PC-3 (cell line): ENCODE measurements at regions not wholly inside any gene's neighbourhood (a gene's known extent, or its start where the extent isn't known, plus 50 kb on each side); places are given as distances from the start of the nearest gene placed in this dataset.

Experiments
- ATAC-seq: fragments of 200-7000 bp; cut with Tn5 transposase; 2 replicates; pipeline ENCODE4 v1.9.1; 2020; ENCODE audit warnings: mild to moderate bottlenecking, moderate library complexity
- BruUV-seq: library from RNA; stranded (reverse); fragments of 400-500 nt; replicated peaks from 2 replicates; lab custom pipeline; 2021; lab: Mats Ljungman, UMichigan
- CTCF ChIA-PET: fragments of 300-600 bp; sonication (Branson Sonifier 250); formaldehyde crosslinking; loops from one replicate; lab custom pipeline; 2022; ENCODE audit warnings: antibody characterized with exemption; lab: Charles Lee
- POLR2A ChIA-PET: fragments of 300-600 bp; sonication (Branson Sonifier 250); formaldehyde crosslinking; loops from one replicate; lab custom pipeline; 2022; ENCODE audit warnings: antibody characterized with exemption; ENCODE audit not compliant: unreplicated experiment; lab: Charles Lee
- DNase-seq: peaks from one replicate; pipeline ENCODE4 v3.0.0-alpha.2; 2015
- H2AFZ ChIP-seq: fragments of 300-600 bp; sonication (generic); 2 replicates; pipeline ENCODE4 v1.6.0; 2016; ENCODE audit warnings: antibody characterized with exemption, low read length
- H3F3A ChIP-seq: fragments of 300-600 bp; sonication (generic); one replicate; pipeline ENCODE4 v1.6.0; 2017; ENCODE audit warnings: antibody characterized with exemption, low read length, control low read depth, mild to moderate bottlenecking; ENCODE audit not compliant: unreplicated experiment
- H3K27ac ChIP-seq: fragments of 300-600 bp; sonication (generic); 2 replicates; pipeline ENCODE4 v1.5.1; 2016; ENCODE audit warnings: mild to moderate bottlenecking, low read length
- H3K27me3 ChIP-seq: fragments of 300-600 bp; sonication (generic); 2 replicates; pipeline ENCODE4 v1.6.1; 2016; ENCODE audit warnings: low read length, mixed read lengths
- H3K36me3 ChIP-seq: fragments of 300-600 bp; sonication (generic); 2 replicates; pipeline ENCODE4 v1.6.1; 2016; ENCODE audit warnings: low read depth, mixed run types, low read length, mixed read lengths
- H3K4me1 ChIP-seq: fragments of 300-600 bp; sonication (generic); 2 replicates; pipeline ENCODE4 v1.5.1; 2016; ENCODE audit warnings: low read length; ENCODE audit not compliant: insufficient read depth
- H3K4me2 ChIP-seq: fragments of 300-600 bp; sonication (generic); 2 replicates; pipeline ENCODE4 v1.6.0; 2016; ENCODE audit warnings: low read length
- H3K4me3 ChIP-seq: fragments of 300-600 bp; sonication (generic); 2 replicates; pipeline ENCODE4 v1.5.1; 2016; ENCODE audit warnings: mild to moderate bottlenecking, low read length, mixed read lengths
- H3K79me2 ChIP-seq: fragments of 300-600 bp; sonication (generic); 2 replicates; pipeline ENCODE4 v1.6.1; 2017; ENCODE audit warnings: low read length, mixed read lengths
- H3K9ac ChIP-seq: fragments of 300-600 bp; sonication (generic); 2 replicates; pipeline ENCODE4 v1.6.0; 2016; ENCODE audit warnings: mild to moderate bottlenecking, low read length
- H3K9me2 ChIP-seq: fragments of 300-600 bp; sonication (generic); replicated peaks from 2 replicates; pipeline ENCODE4 v1.6.1; 2016; ENCODE audit warnings: mixed run types, low read length, mixed read lengths
- H3K9me3 ChIP-seq: fragments of 300-600 bp; sonication (generic); 2 replicates; pipeline ENCODE4 v1.6.1; 2016; ENCODE audit warnings: low read length, mixed read lengths
- H4K20me1 ChIP-seq: fragments of 300-600 bp; sonication (generic); 2 replicates; pipeline ENCODE4 v1.6.1; 2016; ENCODE audit warnings: low read length, mixed read lengths
- CTCF ChIP-seq: fragments of 300-600 bp; sonication (generic); conservative IDR thresholded peaks from 2 replicates; pipeline ENCODE4 v1.5.1; 2017; ENCODE audit warnings: antibody characterized with exemption, low read depth, mild to moderate bottlenecking, low read length
- EZH2 ChIP-seq: fragments of 300-600 bp; sonication (generic); IDR thresholded peaks from one replicate; pipeline ENCODE4 v1.6.1; 2017; ENCODE audit warnings: antibody characterized with exemption, mild to moderate bottlenecking, low read length; ENCODE audit not compliant: unreplicated experiment
- EZH2phosphoT487 ChIP-seq: fragments of 300-600 bp; sonication (generic); IDR thresholded peaks from 2 replicates; pipeline ENCODE4 v1.6.1; 2018; ENCODE audit warnings: mild to moderate bottlenecking, antibody characterized with exemption, low read length, borderline replicate concordance
- intact Hi-C: fragments of 100-400 bp; cut with micrococcal nuclease; formaldehyde crosslinking; loops from 2 replicates; pipeline ENCODE4 v1.9.0; 2023

- no peak for DNase-seq
- Histone ChIP-seq H3F3A (no peaks in the 10 kb centered on the region), H3K27ac (no peak overlapping the region), H3K9ac (no peak overlapping the region), H4K20me1 (no peaks in the 10 kb centered on the region), H3K9me2 (no peaks in the 10 kb centered on the region), H2AFZ (no peak overlapping the region), H3K4me3 (no peak overlapping the region), H3K4me1 (no peaks in the 10 kb centered on the region), H3K36me3 (no peaks in the 10 kb centered on the region), H3K9me3 (no peaks in the 10 kb centered on the region), H3K79me2 (no peaks in the 10 kb centered on the region), H3K27me3 (no peaks in the 10 kb centered on the region), H3K4me2 (no peak overlapping the region)
- intact Hi-C loops: no loop called here
- ChIA-PET POLR2A (no interaction called here), CTCF (no interaction called here)
- BruUV-seq: no TSS peak
- no peak for ATAC-seq
- TF ChIP-seq EZH2 (no peak), EZH2phosphoT487 (no peak), CTCF (no peak)
These were observed 645.1 kb upstream of the B3GALT2 start for GRCh38 chr1:193831465-193831864.

GRCh38 chr1:193827516-193827915 lies 641.1 kb upstream of the B3GALT2 start:
- POLR2A ChIA-PET: no interaction called here
- intact Hi-C loops: no loop called here
- no peak overlapping the region for H3K9ac ChIP-seq

GRCh38 chr1:193819376-193819775 lies 633.0 kb upstream of the B3GALT2 start:
- intact Hi-C loops: no loop called here
- ATAC-seq (no peak), DNase-seq (no peak)
- TF ChIP-seq EZH2phosphoT487 (no peak), EZH2 (no peak), CTCF (no peak)
- H3K9ac ChIP-seq: no peak overlapping the region
- no peak overlapping the region for H3K4me2 ChIP-seq
- H3K79me2 ChIP-seq: no peaks in the 10 kb centered on the region
- H3F3A ChIP-seq: no peaks in the 10 kb centered on the region
- ChIA-PET POLR2A (no interaction called here), CTCF (no interaction called here)
- H3K36me3 ChIP-seq: no peaks in the 10 kb centered on the region
- H3K27me3 ChIP-seq: no peaks in the 10 kb centered on the region
- no TSS peak for BruUV-seq
- H3K4me1 ChIP-seq: no peaks in the 10 kb centered on the region
- H3K9me2 ChIP-seq: no peaks in the 10 kb centered on the region
- H3K27ac ChIP-seq: no peak overlapping the region
- no peak overlapping the region for H3K4me3 ChIP-seq
- H2AFZ ChIP-seq: no peak overlapping the region
- H3K9me3 ChIP-seq: no peaks in the 10 kb centered on the region
- no peaks in the 10 kb centered on the region for H4K20me1 ChIP-seq

More at GRCh38 chr1:193827516-193827915, 641.1 kb upstream of the B3GALT2 start:
- Histone ChIP-seq H3K4me1 (no peaks in the 10 kb centered on the region), H3K9me3 (no peaks in the 10 kb centered on the region), H3K9me2 (no peaks in the 10 kb centered on the region), H3F3A (no peaks in the 10 kb centered on the region), H3K27ac (no peak overlapping the region), H3K79me2 (no peaks in the 10 kb centered on the region), H3K4me3 (no peak overlapping the region), H4K20me1 (no peaks in the 10 kb centered on the region), H3K4me2 (no peak overlapping the region), H2AFZ (no peak overlapping the region), H3K27me3 (no peaks in the 10 kb centered on the region), H3K36me3 (no peaks in the 10 kb centered on the region)
- CTCF ChIA-PET: no interaction called here
- TF ChIP-seq CTCF (no peak), EZH2 (no peak), EZH2phosphoT487 (no peak)
- DNase-seq (no peak), ATAC-seq (no peak)
- BruUV-seq: no TSS peak
